Osteoblast (primary cell): ENCODE measurements at regions not wholly inside any gene's neighbourhood (a gene's known extent, or its start where the extent isn't known, plus 50 kb on each side); places are given as distances from the start of the nearest gene placed in this dataset.
A peak's percentile ranks its signal among the peaks of the same experiment; 100 is the strongest.
"Not testable (repeated sequence)": the region's sequence is repeated elsewhere in the genome, so short reads cannot be mapped to it uniquely, and the experiment has no call there.

ENCODE experiments used
- DNase-seq: peaks from one replicate; pipeline ENCODE4 v3.0.0; 2011; ENCODE audit warnings: low spot score, mixed read lengths; ENCODE audit not compliant: insufficient read length; ENCODE audit errors: missing footprints
- H2AFZ ChIP-seq: 2 replicates; pipeline ENCODE4 v1.6.0; 2011; ENCODE audit warnings: mild to moderate bottlenecking, low read length
- H3K27ac ChIP-seq: 2 replicates; pipeline ENCODE4 v1.5.1; 2011; ENCODE audit warnings: mild to moderate bottlenecking, low read depth, low read length, moderate library complexity
- H3K27me3 ChIP-seq: 2 replicates; pipeline ENCODE4 v1.6.0; 2012; ENCODE audit warnings: mild to moderate bottlenecking, control low read depth, inconsistent platforms, low read length, moderate library complexity; ENCODE audit not compliant: insufficient read depth
- H3K36me3 ChIP-seq: 2 replicates; pipeline ENCODE4 v1.5.1; 2011; ENCODE audit warnings: mild to moderate bottlenecking, low read length, control low read depth, moderate library complexity; ENCODE audit not compliant: insufficient read depth
- H3K4me1 ChIP-seq: 2 replicates; pipeline ENCODE4 v1.5.1; 2011; ENCODE audit warnings: mild to moderate bottlenecking, low read length, control low read depth, moderate library complexity; ENCODE audit not compliant: insufficient read depth
- H3K4me2 ChIP-seq: 2 replicates; pipeline ENCODE4 v1.6.0; 2011; ENCODE audit warnings: mild to moderate bottlenecking, low read length; ENCODE audit not compliant: insufficient read depth
- H3K4me3 ChIP-seq: fragments of 200-600 bp; sonication (generic); 3 replicates; pipeline ENCODE4 v1.5.1; 2012; ENCODE audit warnings: mild to moderate bottlenecking, low read length, inconsistent platforms; ENCODE audit not compliant: insufficient read depth
- H3K79me2 ChIP-seq: 2 replicates; pipeline ENCODE4 v1.6.0; 2012; ENCODE audit warnings: mild to moderate bottlenecking, low read length, control low read depth, inconsistent platforms; ENCODE audit not compliant: insufficient read depth
- H3K9me3 ChIP-seq: 2 replicates; pipeline ENCODE4 v1.5.1; 2011; ENCODE audit warnings: low read depth, low read length, control low read depth
- H4K20me1 ChIP-seq: 2 replicates; pipeline ENCODE4 v1.6.0; 2012; ENCODE audit warnings: mild to moderate bottlenecking, low read length, control low read depth; ENCODE audit not compliant: insufficient read depth
- TF ChIP-seq, protein P1 (sequence below): IDR thresholded peaks from 2 replicates; pipeline ENCODE4 v1.5.1; 2011; ENCODE audit warnings: mild to moderate bottlenecking, low read depth, low read length, moderate library complexity; ENCODE audit errors: extremely low read depth

DNA sequence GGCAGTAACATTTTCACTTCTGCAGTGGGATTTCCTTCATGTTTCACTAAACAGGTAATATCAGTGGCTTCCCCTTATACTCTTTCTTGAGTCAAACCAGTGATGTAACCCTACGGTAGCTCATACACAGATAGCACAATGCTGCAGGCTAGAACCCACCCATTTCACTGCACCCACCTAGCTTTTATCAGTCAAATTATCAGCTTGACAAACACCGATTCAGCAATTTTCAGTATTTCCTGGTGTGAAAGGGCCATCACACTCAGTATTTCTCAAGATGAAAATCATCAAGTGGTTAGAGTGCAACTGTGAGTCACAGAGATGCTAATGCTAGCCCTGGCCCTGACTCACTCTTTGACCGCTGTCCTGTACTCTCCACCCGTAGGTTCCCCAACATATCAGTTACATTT, 242.3 kb upstream of the PTGER4 start:
- TF ChIP-seq, protein P1, sequence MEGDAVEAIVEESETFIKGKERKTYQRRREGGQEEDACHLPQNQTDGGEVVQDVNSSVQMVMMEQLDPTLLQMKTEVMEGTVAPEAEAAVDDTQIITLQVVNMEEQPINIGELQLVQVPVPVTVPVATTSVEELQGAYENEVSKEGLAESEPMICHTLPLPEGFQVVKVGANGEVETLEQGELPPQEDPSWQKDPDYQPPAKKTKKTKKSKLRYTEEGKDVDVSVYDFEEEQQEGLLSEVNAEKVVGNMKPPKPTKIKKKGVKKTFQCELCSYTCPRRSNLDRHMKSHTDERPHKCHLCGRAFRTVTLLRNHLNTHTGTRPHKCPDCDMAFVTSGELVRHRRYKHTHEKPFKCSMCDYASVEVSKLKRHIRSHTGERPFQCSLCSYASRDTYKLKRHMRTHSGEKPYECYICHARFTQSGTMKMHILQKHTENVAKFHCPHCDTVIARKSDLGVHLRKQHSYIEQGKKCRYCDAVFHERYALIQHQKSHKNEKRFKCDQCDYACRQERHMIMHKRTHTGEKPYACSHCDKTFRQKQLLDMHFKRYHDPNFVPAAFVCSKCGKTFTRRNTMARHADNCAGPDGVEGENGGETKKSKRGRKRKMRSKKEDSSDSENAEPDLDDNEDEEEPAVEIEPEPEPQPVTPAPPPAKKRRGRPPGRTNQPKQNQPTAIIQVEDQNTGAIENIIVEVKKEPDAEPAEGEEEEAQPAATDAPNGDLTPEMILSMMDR, result no peak
- Histone ChIP-seq H3K27me3 (no peaks in the 10 kb centered on the region), H3K4me3 (no peak overlapping the region), H4K20me1 (no peaks in the 10 kb centered on the region), H3K27ac (peak overlapping the region; percentile 37), H3K9me3 (no peaks in the 10 kb centered on the region), H3K36me3 (no peaks in the 10 kb centered on the region), H3K79me2 (no peaks in the 10 kb centered on the region), H3K4me1 (peaks cover 7% of the 10 kb centered on the region), H2AFZ (peak overlapping the region; percentile 36), H3K4me2 (peak overlapping the region; percentile 57)
- DNase-seq, result peak; percentile 91

DNA sequence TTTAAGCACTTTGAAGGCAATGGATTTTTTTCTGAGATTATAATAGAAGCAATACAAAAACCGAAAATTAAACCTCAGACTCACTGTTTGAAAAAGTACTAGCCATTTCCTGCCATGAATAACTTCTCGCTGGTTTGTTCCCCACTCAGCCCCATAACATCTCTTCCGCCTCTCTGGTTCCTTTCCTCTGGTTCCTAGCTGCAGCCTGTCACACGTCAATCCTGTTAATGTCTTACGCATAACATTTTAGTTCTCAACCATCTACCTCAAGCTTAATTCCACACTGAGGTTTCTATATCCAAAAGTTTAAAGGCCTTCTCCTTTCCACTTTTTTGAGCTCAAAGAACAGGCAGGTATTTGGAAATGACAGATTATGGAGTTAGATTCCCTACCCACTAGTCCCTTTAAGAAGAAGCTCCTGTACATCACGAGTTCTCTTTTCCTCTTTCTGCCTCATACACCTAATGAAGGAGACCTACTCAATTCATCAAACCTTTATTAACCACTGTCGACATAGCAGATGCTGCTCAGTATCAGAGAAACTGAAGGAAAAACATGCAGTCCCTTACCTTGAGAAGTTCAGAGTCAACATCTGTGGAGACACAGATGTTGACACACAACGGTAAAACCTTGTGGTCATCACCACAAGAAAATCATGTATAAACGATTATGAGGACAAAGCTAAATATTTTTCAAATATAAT, 243.0 kb upstream of the PTGER4 start:
- Histone ChIP-seq H3K36me3 (no peaks in the 10 kb centered on the region), H3K4me3 (no peak overlapping the region), H3K79me2 (no peaks in the 10 kb centered on the region), H2AFZ (no peak overlapping the region), H3K27me3 (no peaks in the 10 kb centered on the region), H3K4me1 (peaks cover 7% of the 10 kb centered on the region), H4K20me1 (no peaks in the 10 kb centered on the region), H3K27ac (no peak overlapping the region), H3K4me2 (no peak overlapping the region), H3K9me3 (no peaks in the 10 kb centered on the region)
- TF ChIP-seq, protein P1, result no peak
- no peak for DNase-seq

DNA sequence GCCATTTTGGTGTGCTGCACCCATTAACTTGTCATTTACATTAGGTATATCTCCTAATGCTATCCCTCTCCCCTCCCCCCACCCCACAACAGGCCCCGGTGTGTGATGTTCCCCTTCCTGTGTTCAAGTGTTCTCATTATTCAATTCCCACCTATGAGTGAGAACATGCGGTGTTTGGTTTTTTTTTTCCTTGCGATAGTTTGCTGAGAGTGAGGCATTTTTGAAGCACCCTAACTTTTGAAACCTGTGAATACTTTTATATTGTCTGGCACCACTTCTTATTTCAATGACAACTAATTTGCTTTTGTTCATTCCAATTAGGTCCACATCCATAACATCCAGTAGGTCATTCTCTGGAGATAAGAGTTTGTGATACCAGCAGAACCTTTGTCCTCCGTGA, 244.0 kb upstream of the PTGER4 start:
- H3K27me3 ChIP-seq, H2AFZ ChIP-seq, H3K4me3 ChIP-seq, H3K9me3 ChIP-seq, H4K20me1 ChIP-seq, H3K79me2 ChIP-seq, H3K4me2 ChIP-seq, DNase-seq, H3K4me1 ChIP-seq, H3K36me3 ChIP-seq, H3K27ac ChIP-seq: not testable (repeated sequence)

DNA sequence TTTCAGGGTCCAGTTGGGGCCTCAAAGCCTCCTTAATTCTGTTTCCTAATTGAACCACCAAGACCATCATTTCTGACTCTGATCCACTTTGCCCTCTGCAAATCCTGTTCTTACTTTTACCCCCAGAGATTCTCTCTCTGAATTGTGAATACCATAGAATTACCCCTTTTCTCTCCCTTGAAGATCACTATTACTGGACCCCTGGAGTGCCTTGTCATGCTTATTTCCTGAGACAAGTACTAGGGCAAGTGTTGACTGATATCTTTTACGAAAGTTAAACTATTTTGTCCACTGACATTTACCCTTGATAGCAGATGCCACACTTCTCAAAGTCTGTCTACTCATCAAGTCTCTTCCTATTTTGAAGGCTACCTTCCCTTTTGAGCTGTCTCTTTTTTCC, 246.9 kb upstream of the PTGER4 start:
- H3K27ac ChIP-seq, result no peak overlapping the region
- no peak overlapping the region for H2AFZ ChIP-seq
- H3K79me2 ChIP-seq, result no peaks in the 10 kb centered on the region
- DNase-seq, result no peak
- no peaks in the 10 kb centered on the region for H3K9me3 ChIP-seq
- H3K4me3 ChIP-seq, result no peak overlapping the region
- no peak overlapping the region for H3K4me2 ChIP-seq
- no peaks in the 10 kb centered on the region for H4K20me1 ChIP-seq
- no peaks in the 10 kb centered on the region for H3K36me3 ChIP-seq
- TF ChIP-seq, protein P1, result no peak
- peaks cover 7% of the 10 kb centered on the region for H3K4me1 ChIP-seq
- no peaks in the 10 kb centered on the region for H3K27me3 ChIP-seq
